22Rv1 (cell line): ENCODE measurements at regions not wholly inside any gene's neighbourhood (a gene's known extent, or its start where the extent isn't known, plus 50 kb on each side); places are given as distances from the start of the nearest gene placed in this dataset.

Experiments used
- H3K27ac ChIP-seq: fragments of 450-650 bp; 2 replicates; pipeline ENCODE4 v1.5.1; 2017
- CTCF ChIP-seq: fragments of 450-650 bp; IDR thresholded peaks from 2 replicates; pipeline ENCODE4 v1.5.1; 2017; ENCODE audit warnings: mild to moderate bottlenecking
- ZFX ChIP-seq: fragments of 450-650 bp; IDR thresholded peaks from 2 replicates; pipeline ENCODE4 v1.6.1; 2017; ENCODE audit warnings: antibody characterized with exemption, borderline replicate concordance

- no peak for TF ChIP-seq CTCF
- no peak overlapping the region for H3K27ac ChIP-seq
Measured at GRCh38 chr16:85473909-85474620, 139.1 kb upstream of the GSE1 start.

DNA sequence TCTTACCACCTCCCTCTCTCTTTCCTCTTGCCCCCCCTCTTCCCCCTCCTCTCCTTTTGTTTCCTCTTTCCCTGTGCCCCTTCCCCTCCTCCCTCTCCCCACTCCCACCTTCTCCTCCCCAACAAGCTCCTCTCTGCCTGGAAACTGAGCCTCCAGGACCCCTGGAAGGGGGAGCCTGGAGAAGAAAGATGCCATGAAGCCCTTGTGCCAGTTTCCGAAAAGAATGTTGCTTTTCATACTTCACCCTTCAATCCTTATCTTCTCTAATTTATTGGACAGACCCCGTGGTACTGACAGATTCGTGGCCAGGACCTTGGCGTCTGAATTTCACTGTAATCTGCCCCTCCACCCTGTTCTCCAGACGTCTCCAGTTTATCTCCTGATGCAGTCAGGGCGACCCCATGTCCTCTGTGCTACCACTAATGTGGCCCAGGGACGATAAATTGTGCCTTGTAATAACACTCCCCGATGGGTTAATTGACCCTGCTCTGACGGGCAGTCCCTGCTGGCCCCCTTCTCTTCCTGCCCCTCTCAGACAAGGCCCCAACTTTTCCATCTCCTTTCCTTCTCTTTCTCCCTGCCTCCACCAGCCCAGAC lies 138.4 kb upstream of the GSE1 start:
- no peak overlapping the region for H3K27ac ChIP-seq
- TF ChIP-seq CTCF (no peak), ZFX (no peak)

DNA sequence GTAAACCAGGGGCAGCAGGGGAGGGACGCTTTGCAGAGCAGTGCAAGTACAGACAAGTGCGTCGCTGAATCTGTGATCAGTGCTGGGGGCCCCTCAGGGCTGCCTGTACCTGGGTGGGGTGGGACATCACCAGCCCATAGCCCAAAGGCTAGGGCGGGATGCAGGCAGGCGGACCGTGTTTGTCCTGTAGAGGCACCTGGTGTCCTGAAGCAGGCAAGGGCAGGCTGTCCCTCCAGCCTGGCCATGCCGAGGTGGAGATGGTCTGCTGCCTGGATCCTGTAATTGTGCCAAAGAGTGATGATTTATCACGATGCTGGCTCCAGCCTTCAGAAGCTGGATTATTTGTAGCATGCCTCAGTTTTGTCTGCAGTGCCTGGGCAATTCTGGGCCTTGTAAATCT lies 137.9 kb upstream of the GSE1 start:
- no peak for TF ChIP-seq CTCF
- no peak for TF ChIP-seq ZFX
- no peak overlapping the region for H3K27ac ChIP-seq

DNA sequence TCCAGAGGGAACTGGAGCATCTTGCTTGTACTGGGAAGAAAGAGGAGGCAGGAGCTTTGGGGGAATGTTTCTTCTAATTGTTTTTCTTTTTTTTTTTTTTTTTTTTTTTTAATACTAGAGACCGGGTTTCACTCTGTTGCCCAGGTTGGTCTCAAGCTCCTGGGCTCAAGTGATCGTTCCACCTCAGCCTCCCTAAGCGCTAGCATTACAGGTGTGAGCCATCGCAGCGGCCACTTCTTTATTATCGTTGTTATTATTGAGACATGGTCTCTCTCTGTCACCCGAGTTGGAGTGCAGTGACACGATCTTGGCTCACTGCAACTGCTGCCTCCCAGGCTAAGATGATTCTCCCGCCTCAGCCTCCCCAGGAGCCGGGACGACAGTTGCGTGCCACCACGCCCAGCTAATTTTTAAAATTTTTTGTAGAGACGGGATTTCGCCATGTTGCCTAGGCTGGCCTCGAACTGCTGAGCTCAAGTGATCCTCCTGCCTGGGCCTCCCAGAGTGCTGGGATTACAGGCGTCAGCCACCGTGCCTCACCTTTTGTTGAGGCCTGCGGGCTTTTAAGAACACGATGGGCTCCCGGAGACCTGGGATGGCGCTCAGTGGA lies 137.3 kb upstream of the GSE1 start:
- no peak for TF ChIP-seq ZFX
- TF ChIP-seq CTCF = no peak

DNA sequence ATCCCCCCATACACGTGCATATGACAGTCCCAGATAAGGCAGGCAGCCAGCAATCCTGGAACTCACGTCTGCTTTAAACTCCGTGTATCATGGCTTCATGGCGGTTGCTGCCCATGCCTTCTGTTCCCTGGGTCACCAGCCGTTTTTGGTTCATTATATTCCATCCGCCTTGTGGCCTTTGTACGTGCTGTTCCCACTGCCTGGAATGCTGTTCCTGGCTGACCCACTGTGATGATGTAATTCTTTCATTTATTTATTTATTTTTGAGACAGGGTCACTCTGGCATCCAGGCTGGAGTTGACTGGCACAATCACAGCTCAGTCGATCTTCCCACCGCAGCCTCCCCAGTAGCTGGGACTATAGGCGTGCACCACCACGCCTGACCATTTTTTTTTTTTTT lies 136.7 kb upstream of the GSE1 start:
- no peak overlapping the region for H3K27ac ChIP-seq
- TF ChIP-seq ZFX = no peak
- TF ChIP-seq CTCF = no peak

More for the DNA sequence above, 137.3 kb upstream of the GSE1 start:
- no peak overlapping the region for H3K27ac ChIP-seq

DNA sequence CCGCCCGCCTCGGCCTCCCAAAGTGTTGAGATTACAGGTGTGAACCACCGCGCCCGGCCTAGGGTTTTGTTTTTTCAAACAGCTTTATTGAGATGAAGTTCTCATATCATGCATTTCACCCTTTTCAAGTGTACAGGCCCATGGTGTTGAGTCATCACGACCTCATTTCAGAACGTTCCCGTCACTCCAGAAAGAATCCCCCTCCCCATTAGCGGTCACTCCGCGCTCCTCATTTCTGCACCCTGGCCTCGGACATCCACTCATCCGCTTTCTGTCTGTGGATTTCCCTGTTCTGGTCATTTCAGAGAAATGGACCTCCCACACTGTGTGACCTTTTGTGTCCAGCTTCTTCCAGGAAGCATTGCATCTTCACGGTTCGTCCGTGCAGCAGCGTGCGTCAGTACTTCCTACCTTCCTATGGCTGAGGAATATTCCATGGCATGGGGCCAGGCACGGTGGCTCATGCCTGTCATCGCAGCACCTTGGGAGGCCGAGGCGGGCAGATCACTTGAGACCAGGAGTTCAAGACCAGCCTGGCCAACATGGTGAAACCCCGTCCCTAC lies 135.2 kb upstream of the GSE1 start:
- H3K27ac ChIP-seq = no peak overlapping the region
- TF ChIP-seq ZFX = no peak
- TF ChIP-seq CTCF = no peak
